ENCODE measurements at regions not wholly inside any gene's neighbourhood (a gene's known extent, or its start where the extent isn't known, plus 50 kb on each side); places are given as distances from the start of the nearest gene placed in this dataset.

- TF ChIP-seq SUZ12 (IDR thresholded peaks at IDR 0.05; ENCODE audit: extremely low read depth, insufficient read depth, insufficient read length) (no peak), ZNF274 (IDR thresholded peaks at IDR 0.05; ENCODE audit: low read depth, low read length) (no peak)
These were observed 1620.4 kb downstream of the PCDH7 start for GRCh38 chr4:32340591-32340990.

Data from NT2/D1 (cell line).